ENCODE measurements at regions not wholly inside any gene's neighbourhood (a gene's known extent, or its start where the extent isn't known, plus 50 kb on each side); places are given as distances from the start of the nearest gene placed in this dataset.
"Not testable (repeated sequence)": the region's sequence is repeated elsewhere in the genome, so short reads cannot be mapped to it uniquely, and the experiment has no call there.

GRCh38 chr4:42778349-42778748 lies 114.2 kb upstream of the GRXCR1 start:
- DNase-seq (no peak), ATAC-seq (no peak)
- Histone ChIP-seq H3K36me3 (replicated peaks in 1 of 2; ENCODE audit: insufficient read depth in 1 of 2, low read depth in 2 of 2) (no peaks in the 10 kb centered on the region), H3K27ac (no peak overlapping the region), H3K4me3 (no peak overlapping the region), H3K27me3 (no peaks in the 10 kb centered on the region), H3K4me1 (no peaks in the 10 kb centered on the region), H3K9me3 (no peaks in the 10 kb centered on the region)
- intact Hi-C loops (cut with DNase I) = no loop called here
- TF ChIP-seq POLR2A (IDR thresholded peaks at IDR 0.05) (no peak), CTCF (IDR thresholded peaks at IDR 0.05) (no peak)
- WGBS, 2 donors = 19 to 29% methylated on average over 6 of the region's 6 CpGs

GRCh38 chr4:42768125-42768748 lies 111.3 kb upstream of the ATP8A1 start:
- Histone ChIP-seq H3K4me3 (no peak overlapping the region), H3K4me1 (no peaks in the 10 kb centered on the region), H3K27me3 (no peaks in the 10 kb centered on the region), H3K9me3 (no peaks in the 10 kb centered on the region), H3K36me3 (replicated peaks in 1 of 2; ENCODE audit: insufficient read depth in 1 of 2, low read depth in 2 of 2) (no peaks in the 10 kb centered on the region), H3K27ac (no peak overlapping the region)
- ATAC-seq = no peak
- intact Hi-C loops (cut with DNase I) = no loop called here
- no peak for DNase-seq
- 52 to 90% methylated on average over 2 to 4 of the region's 4 CpGs for WGBS, 2 donors
- no peak for TF ChIP-seq POLR2A (IDR thresholded peaks at IDR 0.05)
- TF ChIP-seq CTCF (IDR thresholded peaks at IDR 0.05) = no peak

- H3K9me3 ChIP-seq = no peaks in the 10 kb centered on the region
- H3K4me3 ChIP-seq = no peak overlapping the region
- 78 to 82% methylated on average over 9 of the region's 9 CpGs for WGBS, 2 donors
- no peak overlapping the region for H3K27ac ChIP-seq
- TF ChIP-seq POLR2A (IDR thresholded peaks at IDR 0.05) (no peak), CTCF (IDR thresholded peaks at IDR 0.05) (no peak)
- DNase-seq = no peak
- intact Hi-C loops (cut with DNase I) = no loop called here
- no peaks in the 10 kb centered on the region for H3K27me3 ChIP-seq
- ATAC-seq = no peak
- H3K4me1 ChIP-seq = no peaks in the 10 kb centered on the region
- no peaks in the 10 kb centered on the region for H3K36me3 ChIP-seq (replicated peaks in 1 of 2; ENCODE audit: insufficient read depth in 1 of 2, low read depth in 2 of 2)
Measured at GRCh38 chr4:42767669-42768068, 110.8 kb upstream of the ATP8A1 start.

GRCh38 chr4:42761804-42762203 lies 104.9 kb upstream of the ATP8A1 start:
- no peaks in the 10 kb centered on the region for H3K4me1 ChIP-seq
- H3K9me3 ChIP-seq = no peaks in the 10 kb centered on the region
- ATAC-seq = no peak
- no peaks in the 10 kb centered on the region for H3K27me3 ChIP-seq
- H3K4me3 ChIP-seq = no peak overlapping the region
- intact Hi-C loops (cut with DNase I) = no loop called here
- TF ChIP-seq POLR2A (IDR thresholded peaks at IDR 0.05) (no peak), CTCF (IDR thresholded peaks at IDR 0.05) (no peak)
- no peaks in the 10 kb centered on the region for H3K36me3 ChIP-seq (replicated peaks in 1 of 2; ENCODE audit: insufficient read depth in 1 of 2, low read depth in 2 of 2)
- no peak for DNase-seq
- WGBS, 2 donors = 65 to 69% methylated on average over 2 of the region's 2 CpGs
- H3K27ac ChIP-seq = no peak overlapping the region

GRCh38 chr4:42754965-42755364 lies 98.1 kb upstream of the ATP8A1 start:
- H3K4me1 ChIP-seq; H3K9me3 ChIP-seq; H3K27ac ChIP-seq; intact Hi-C loops (cut with DNase I); ATAC-seq; H3K36me3 ChIP-seq (replicated peaks in 1 of 2; ENCODE audit: insufficient read depth in 1 of 2, low read depth in 2 of 2); H3K4me3 ChIP-seq; H3K27me3 ChIP-seq; DNase-seq: not testable (repeated sequence)
- WGBS, 2 donors = 52 to 60% methylated on average over 2 of the region's 2 CpGs

Measured in body of pancreas (tissue), 4 donors.